ENCODE measurements at regions not wholly inside any gene's neighbourhood (a gene's known extent, or its start where the extent isn't known, plus 50 kb on each side); places are given as distances from the start of the nearest gene placed in this dataset.

DNA sequence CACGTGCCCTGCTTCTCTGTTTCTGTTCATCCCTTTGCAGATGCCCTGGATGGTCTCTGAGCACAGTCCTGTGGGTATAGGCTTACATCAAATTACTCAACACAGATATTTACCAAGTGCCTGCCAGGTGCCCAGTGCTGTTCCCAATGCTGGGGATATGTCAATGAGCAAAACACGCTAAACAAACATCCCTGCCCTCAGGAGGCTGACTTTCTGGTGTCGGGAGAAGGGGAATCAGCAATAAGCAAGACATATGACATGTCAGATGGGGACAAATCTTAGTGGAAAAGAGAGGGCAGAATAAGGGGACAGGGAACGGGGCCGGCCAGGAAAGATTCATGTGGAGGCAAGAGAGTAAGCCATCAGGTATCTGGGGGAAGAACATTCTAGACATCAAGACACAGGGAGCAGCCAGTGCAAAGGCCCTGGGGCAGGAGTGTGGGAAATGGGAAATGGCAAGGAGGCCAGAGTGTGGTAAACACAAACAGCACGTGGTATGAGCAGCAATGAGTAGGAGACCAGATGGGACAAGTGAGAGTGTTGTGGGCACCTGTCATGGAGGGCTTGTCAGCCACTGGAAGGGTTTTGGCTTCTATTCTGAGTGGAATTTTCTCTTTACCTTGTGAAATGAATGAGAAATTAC, 160.2 kb upstream of the KAZN start:
- H3K4me3 ChIP-seq (ENCODE audit: low read depth, low read length), result no peak overlapping the region
- no peak for DNase-seq (ENCODE audit: low read depth)
- in situ Hi-C loops (cut with HindIII; ENCODE audit: low sequenced_read_pairs), result no loop called here
- TF ChIP-seq, protein P1, sequence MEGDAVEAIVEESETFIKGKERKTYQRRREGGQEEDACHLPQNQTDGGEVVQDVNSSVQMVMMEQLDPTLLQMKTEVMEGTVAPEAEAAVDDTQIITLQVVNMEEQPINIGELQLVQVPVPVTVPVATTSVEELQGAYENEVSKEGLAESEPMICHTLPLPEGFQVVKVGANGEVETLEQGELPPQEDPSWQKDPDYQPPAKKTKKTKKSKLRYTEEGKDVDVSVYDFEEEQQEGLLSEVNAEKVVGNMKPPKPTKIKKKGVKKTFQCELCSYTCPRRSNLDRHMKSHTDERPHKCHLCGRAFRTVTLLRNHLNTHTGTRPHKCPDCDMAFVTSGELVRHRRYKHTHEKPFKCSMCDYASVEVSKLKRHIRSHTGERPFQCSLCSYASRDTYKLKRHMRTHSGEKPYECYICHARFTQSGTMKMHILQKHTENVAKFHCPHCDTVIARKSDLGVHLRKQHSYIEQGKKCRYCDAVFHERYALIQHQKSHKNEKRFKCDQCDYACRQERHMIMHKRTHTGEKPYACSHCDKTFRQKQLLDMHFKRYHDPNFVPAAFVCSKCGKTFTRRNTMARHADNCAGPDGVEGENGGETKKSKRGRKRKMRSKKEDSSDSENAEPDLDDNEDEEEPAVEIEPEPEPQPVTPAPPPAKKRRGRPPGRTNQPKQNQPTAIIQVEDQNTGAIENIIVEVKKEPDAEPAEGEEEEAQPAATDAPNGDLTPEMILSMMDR (IDR thresholded peaks at IDR 0.05; ENCODE audit: low read depth, low read length, missing control alignments), result no peak

DNA sequence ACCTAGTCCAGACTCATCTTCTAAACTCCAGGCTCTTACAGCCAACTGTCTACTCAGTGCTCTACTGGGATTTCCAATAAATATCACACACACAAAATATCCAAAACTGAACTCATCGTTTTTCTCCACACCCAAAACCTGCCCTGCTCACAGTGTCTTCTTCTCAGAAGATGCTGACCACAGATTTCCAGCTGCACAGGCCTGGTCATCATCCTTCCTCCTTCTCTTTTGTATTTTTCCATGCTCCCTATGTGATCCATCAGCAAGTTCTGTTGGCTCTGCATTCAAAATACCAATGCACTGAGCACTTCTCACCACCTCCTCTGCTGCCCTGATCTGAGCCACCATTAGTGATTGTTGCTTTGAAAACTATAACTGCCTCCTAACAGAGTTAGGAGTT, 159.5 kb upstream of the KAZN start:
- no peak overlapping the region for H3K4me3 ChIP-seq (ENCODE audit: low read depth, low read length)
- TF ChIP-seq, protein P1 (IDR thresholded peaks at IDR 0.05; ENCODE audit: low read depth, low read length, missing control alignments), result no peak
- no peak for DNase-seq (ENCODE audit: low read depth)
- in situ Hi-C loops (cut with HindIII; ENCODE audit: low sequenced_read_pairs), result no loop called here

DNA sequence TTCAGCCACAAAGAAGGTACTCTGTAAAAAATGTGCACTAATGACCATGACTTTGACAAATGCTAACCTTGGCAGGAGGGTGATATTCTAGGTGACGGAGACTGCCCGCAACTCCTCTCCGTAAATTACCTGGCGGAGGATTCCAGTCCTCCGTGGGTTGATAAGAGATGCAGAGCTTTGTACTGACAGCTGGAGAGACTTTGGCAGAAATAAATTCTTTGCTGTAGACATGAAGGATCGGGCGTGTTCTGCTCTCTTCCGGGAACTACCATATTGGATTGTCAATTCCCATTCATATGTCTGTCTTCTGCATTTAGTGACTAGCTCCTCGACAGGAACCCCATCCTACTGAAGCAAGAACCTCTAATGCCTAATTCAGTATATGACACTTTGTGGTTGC, 158.3 kb upstream of the KAZN start:
- in situ Hi-C loops (cut with HindIII; ENCODE audit: low sequenced_read_pairs), result no loop called here
- H3K4me3 ChIP-seq (ENCODE audit: low read depth, low read length), result no peak overlapping the region
- TF ChIP-seq, protein P1 (IDR thresholded peaks at IDR 0.05; ENCODE audit: low read depth, low read length, missing control alignments), result no peak
- no peak for DNase-seq (ENCODE audit: low read depth)

DNA sequence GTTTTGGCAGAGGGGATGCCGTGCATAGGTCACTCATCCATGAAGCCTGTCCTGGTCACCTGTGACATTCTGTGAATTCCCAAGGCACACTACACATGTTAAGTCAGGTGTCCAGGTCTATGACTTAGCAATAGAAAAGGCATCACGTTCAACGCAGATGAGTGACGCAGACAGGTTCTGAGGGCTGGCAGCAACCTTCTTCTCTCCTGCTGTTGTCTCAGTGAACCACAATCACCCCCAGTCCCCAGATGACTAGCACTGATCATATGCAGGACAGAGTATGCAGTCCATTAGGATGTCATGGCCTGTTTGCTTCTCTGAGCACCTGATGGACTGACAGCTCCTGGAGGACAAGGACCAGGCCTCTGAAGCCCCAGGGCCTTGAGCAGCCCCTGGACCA, 157.8 kb upstream of the KAZN start:
- no peak for DNase-seq (ENCODE audit: low read depth)
- TF ChIP-seq, protein P1 (IDR thresholded peaks at IDR 0.05; ENCODE audit: low read depth, low read length, missing control alignments), result no peak
- H3K4me3 ChIP-seq (ENCODE audit: low read depth, low read length), result no peak overlapping the region
- in situ Hi-C loops (cut with HindIII; ENCODE audit: low sequenced_read_pairs), result no loop called here

DNA sequence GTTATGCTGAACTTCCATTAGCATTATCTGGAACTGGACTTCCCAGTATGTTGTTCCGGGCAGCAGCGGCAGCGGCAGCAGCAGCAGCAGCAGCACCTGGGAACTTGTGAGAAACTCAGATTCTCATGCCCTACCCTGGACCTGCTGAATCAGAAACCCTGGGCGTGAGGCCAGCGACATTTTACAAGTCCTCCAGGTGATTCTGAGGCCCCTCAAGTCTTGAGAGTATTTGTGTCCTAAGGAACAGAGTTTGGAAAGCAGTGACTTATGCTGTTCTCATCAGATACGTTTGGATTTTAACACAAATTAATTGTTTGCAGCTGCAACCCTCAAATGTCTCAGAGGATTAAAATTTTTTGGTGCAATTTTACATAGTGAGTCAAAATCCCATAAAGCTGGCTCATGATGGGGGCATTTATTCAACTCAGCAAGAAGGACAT, 157.2 kb upstream of the KAZN start:
- in situ Hi-C loops (cut with HindIII; ENCODE audit: low sequenced_read_pairs), result no loop called here
- peak; percentile 60 for DNase-seq (ENCODE audit: low read depth)
- TF ChIP-seq, protein P1 (IDR thresholded peaks at IDR 0.05; ENCODE audit: low read depth, low read length, missing control alignments), result no peak
- H3K4me3 ChIP-seq (ENCODE audit: low read depth, low read length), result no peak overlapping the region

DNA sequence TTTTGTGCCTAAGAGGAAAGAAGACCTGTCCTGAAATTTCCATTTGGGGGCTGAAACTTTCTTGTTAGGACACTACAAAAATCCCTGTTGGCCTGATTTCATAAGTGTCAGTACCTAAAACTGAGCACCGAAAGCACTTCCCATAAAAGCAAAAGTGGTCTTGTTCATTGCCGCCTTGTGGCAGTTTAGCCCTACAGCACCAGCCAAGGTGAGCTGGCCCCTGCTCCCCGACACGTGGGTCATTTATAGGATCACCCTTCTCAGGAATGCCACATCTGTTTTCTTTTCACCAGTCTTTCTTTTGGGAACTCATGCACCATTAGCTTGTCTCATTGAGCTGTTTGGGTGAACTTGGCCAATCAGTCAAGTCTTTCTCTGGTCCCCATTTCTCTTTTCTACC, 155.8 kb upstream of the KAZN start:
- DNase-seq (ENCODE audit: low read depth), result no peak
- TF ChIP-seq, protein P1 (IDR thresholded peaks at IDR 0.05; ENCODE audit: low read depth, low read length, missing control alignments), result no peak
- in situ Hi-C loops (cut with HindIII; ENCODE audit: low sequenced_read_pairs), result no loop called here
- no peak overlapping the region for H3K4me3 ChIP-seq (ENCODE audit: low read depth, low read length)
